Osteoblast (primary cell): ENCODE measurements at regions not wholly inside any gene's neighbourhood (a gene's known extent, or its start where the extent isn't known, plus 50 kb on each side); places are given as distances from the start of the nearest gene placed in this dataset.

Source experiments
- DNase-seq: peaks from one replicate; pipeline ENCODE4 v3.0.0; 2011; ENCODE audit warnings: low spot score, mixed read lengths; ENCODE audit not compliant: insufficient read length; ENCODE audit errors: missing footprints
- H2AFZ ChIP-seq: 2 replicates; pipeline ENCODE4 v1.6.0; 2011; ENCODE audit warnings: mild to moderate bottlenecking, low read length
- H3K27ac ChIP-seq: 2 replicates; pipeline ENCODE4 v1.5.1; 2011; ENCODE audit warnings: mild to moderate bottlenecking, low read depth, low read length, moderate library complexity
- H3K27me3 ChIP-seq: 2 replicates; pipeline ENCODE4 v1.6.0; 2012; ENCODE audit warnings: mild to moderate bottlenecking, control low read depth, inconsistent platforms, low read length, moderate library complexity; ENCODE audit not compliant: insufficient read depth
- H3K36me3 ChIP-seq: 2 replicates; pipeline ENCODE4 v1.5.1; 2011; ENCODE audit warnings: mild to moderate bottlenecking, low read length, control low read depth, moderate library complexity; ENCODE audit not compliant: insufficient read depth
- H3K4me1 ChIP-seq: 2 replicates; pipeline ENCODE4 v1.5.1; 2011; ENCODE audit warnings: mild to moderate bottlenecking, low read length, control low read depth, moderate library complexity; ENCODE audit not compliant: insufficient read depth
- H3K4me2 ChIP-seq: 2 replicates; pipeline ENCODE4 v1.6.0; 2011; ENCODE audit warnings: mild to moderate bottlenecking, low read length; ENCODE audit not compliant: insufficient read depth
- H3K4me3 ChIP-seq: fragments of 200-600 bp; sonication (generic); 3 replicates; pipeline ENCODE4 v1.5.1; 2012; ENCODE audit warnings: mild to moderate bottlenecking, low read length, inconsistent platforms; ENCODE audit not compliant: insufficient read depth
- H3K79me2 ChIP-seq: 2 replicates; pipeline ENCODE4 v1.6.0; 2012; ENCODE audit warnings: mild to moderate bottlenecking, low read length, control low read depth, inconsistent platforms; ENCODE audit not compliant: insufficient read depth
- H3K9me3 ChIP-seq: 2 replicates; pipeline ENCODE4 v1.5.1; 2011; ENCODE audit warnings: low read depth, low read length, control low read depth
- H4K20me1 ChIP-seq: 2 replicates; pipeline ENCODE4 v1.6.0; 2012; ENCODE audit warnings: mild to moderate bottlenecking, low read length, control low read depth; ENCODE audit not compliant: insufficient read depth
- CTCF ChIP-seq: IDR thresholded peaks from 2 replicates; pipeline ENCODE4 v1.5.1; 2011; ENCODE audit warnings: mild to moderate bottlenecking, low read depth, low read length, moderate library complexity; ENCODE audit errors: extremely low read depth

- no peak overlapping the region for H3K4me3 ChIP-seq
- no peak for DNase-seq
- no peaks in the 10 kb centered on the region for H3K79me2 ChIP-seq
- no peaks in the 10 kb centered on the region for H3K27me3 ChIP-seq
- no peaks in the 10 kb centered on the region for H3K9me3 ChIP-seq
- no peak overlapping the region for H3K4me2 ChIP-seq
- no peak overlapping the region for H2AFZ ChIP-seq
- H3K4me1 ChIP-seq = no peaks in the 10 kb centered on the region
- H3K27ac ChIP-seq = no peak overlapping the region
- TF ChIP-seq CTCF = no peak
- H4K20me1 ChIP-seq = no peaks in the 10 kb centered on the region
- no peaks in the 10 kb centered on the region for H3K36me3 ChIP-seq
Observed at GRCh38 chrX:128601706-128602105, 549.5 kb upstream of the ACTRT1 start.

GRCh38 chrX:128599632-128600031, 547.4 kb upstream of the ACTRT1 start:
- Histone ChIP-seq H3K4me2 (no peak overlapping the region), H2AFZ (no peak overlapping the region), H3K4me3 (no peak overlapping the region), H3K27ac (no peak overlapping the region), H3K4me1 (no peaks in the 10 kb centered on the region), H3K27me3 (no peaks in the 10 kb centered on the region), H3K79me2 (no peaks in the 10 kb centered on the region), H3K36me3 (no peaks in the 10 kb centered on the region), H4K20me1 (no peaks in the 10 kb centered on the region), H3K9me3 (no peaks in the 10 kb centered on the region)
- DNase-seq = no peak
- no peak for TF ChIP-seq CTCF

GRCh38 chrX:128582036-128582435, 529.8 kb upstream of the ACTRT1 start:
- Histone ChIP-seq H2AFZ (no peak overlapping the region), H3K9me3 (no peaks in the 10 kb centered on the region), H3K4me1 (no peaks in the 10 kb centered on the region), H4K20me1 (no peaks in the 10 kb centered on the region), H3K4me2 (no peak overlapping the region), H3K4me3 (no peak overlapping the region), H3K27me3 (no peaks in the 10 kb centered on the region), H3K36me3 (no peaks in the 10 kb centered on the region), H3K27ac (no peak overlapping the region), H3K79me2 (no peaks in the 10 kb centered on the region)
- no peak for TF ChIP-seq CTCF
- no peak for DNase-seq

- no peaks in the 10 kb centered on the region for H3K36me3 ChIP-seq
- TF ChIP-seq CTCF = no peak
- H2AFZ ChIP-seq = no peak overlapping the region
- H3K9me3 ChIP-seq = no peaks in the 10 kb centered on the region
- no peaks in the 10 kb centered on the region for H3K27me3 ChIP-seq
- no peak overlapping the region for H3K27ac ChIP-seq
- no peak overlapping the region for H3K4me3 ChIP-seq
- no peaks in the 10 kb centered on the region for H3K79me2 ChIP-seq
- no peaks in the 10 kb centered on the region for H4K20me1 ChIP-seq
- H3K4me1 ChIP-seq = no peaks in the 10 kb centered on the region
- no peak overlapping the region for H3K4me2 ChIP-seq
- no peak for DNase-seq
Observed at GRCh38 chrX:128581615-128582014, 529.4 kb upstream of the ACTRT1 start.
